Naive thymus-derived CD4-positive, alpha-beta T cell (primary cell): ENCODE measurements at regions not wholly inside any gene's neighbourhood (a gene's known extent, or its start where the extent isn't known, plus 50 kb on each side); places are given as distances from the start of the nearest gene placed in this dataset.

Experiments
- ATAC-seq: fragments of 150-1000 bp; cut with Tn5 transposase; 2 replicates; pipeline ENCODE4 v1.10.0; 2021; ENCODE audit warnings: mild to moderate bottlenecking, moderate library complexity
- CTCF ChIA-PET: fragments of 350-600 bp; sonication (Branson Sonifier 250); formaldehyde crosslinking; loops from one replicate; lab custom pipeline; 2021; ENCODE audit warnings: antibody characterized with exemption; lab: Charles Lee
- POLR2A ChIA-PET: fragments of 350-600 bp; sonication (Branson Sonifier 250); formaldehyde crosslinking; loops from one replicate; lab custom pipeline; 2021; ENCODE audit warnings: antibody characterized with exemption, inconsistent platforms; lab: Charles Lee
- DNase-seq, 9 donors: peaks; one replicate each; pipeline versions ENCODE4 v3.0.0 to v3.0.0-alpha.2; 2020 to 2022; ENCODE audit warnings: mixed read lengths in 1 of 9
- H3K27ac ChIP-seq: one replicate; pipeline ENCODE4 v1.7.0; 2013; ENCODE audit warnings: mild to moderate bottlenecking, low read depth, low read length, moderate library complexity
- H3K27me3 ChIP-seq, 2 donors: one replicate each; pipeline ENCODE4 v1.7.0; 2013; ENCODE audit warnings: low read length in 2 of 2, mild to moderate bottlenecking in 2 of 2, moderate library complexity in 2 of 2; ENCODE audit not compliant: control insufficient read depth in 2 of 2, insufficient read depth in 2 of 2
- H3K36me3 ChIP-seq, 3 experiments: 1 replicate in 2 of 3; 2 replicates in 1 of 3; pipeline ENCODE4 v1.7.0; 2013; ENCODE audit warnings: low read length in 3 of 3, mild to moderate bottlenecking in 3 of 3, moderate library complexity in 1 of 3; ENCODE audit not compliant: insufficient read depth in 3 of 3, control insufficient read depth in 2 of 3
- H3K4me1 ChIP-seq, 2 donors: one replicate each; pipeline ENCODE4 v1.7.0; 2013; ENCODE audit warnings: low read length in 2 of 2, mild to moderate bottlenecking in 2 of 2, moderate library complexity in 1 of 2; ENCODE audit not compliant: control insufficient read depth in 2 of 2, insufficient read depth in 2 of 2
- H3K4me3 ChIP-seq: 2 replicates; pipeline ENCODE4 v1.7.0; 2013; ENCODE audit warnings: mild to moderate bottlenecking, low read length
- H3K9me3 ChIP-seq, 3 experiments: 1 replicate in 2 of 3; 2 replicates in 1 of 3; pipeline ENCODE4 v1.7.0; 2013; ENCODE audit warnings: low read length in 3 of 3; ENCODE audit not compliant: control insufficient read depth in 2 of 3
- H3K27ac Mint-ChIP-seq, 9 donors: one replicate each; pipeline ENCODE4 v1.8.0; 2020 to 2022; ENCODE audit warnings: mixed read lengths in 9 of 9, mild to moderate bottlenecking in 8 of 9, moderate library complexity in 5 of 9, inconsistent platforms in 2 of 9
- H3K27me3 Mint-ChIP-seq, 5 donors: one replicate each; pipeline ENCODE4 v1.8.0; 2021 to 2022; ENCODE audit warnings: mixed read lengths in 5 of 5, mild to moderate bottlenecking in 1 of 5
- H3K36me3 Mint-ChIP-seq, 5 donors: one replicate each; pipeline ENCODE4 v1.8.0; 2020 to 2022; ENCODE audit warnings: mixed read lengths in 5 of 5, mild to moderate bottlenecking in 3 of 5, inconsistent platforms in 1 of 5
- H3K4me1 Mint-ChIP-seq, 7 donors: one replicate each; pipeline ENCODE4 v1.8.0; 2020 to 2022; ENCODE audit warnings: mixed read lengths in 7 of 7, mild to moderate bottlenecking in 3 of 7, inconsistent platforms in 1 of 7
- H3K4me3 Mint-ChIP-seq, 10 donors: one replicate each; pipeline ENCODE4 v1.8.0; 2020 to 2022; ENCODE audit warnings: mild to moderate bottlenecking in 10 of 10, mixed read lengths in 10 of 10, moderate library complexity in 6 of 10, inconsistent platforms in 2 of 10
- H3K9me3 Mint-ChIP-seq, 11 donors: one replicate each; pipeline ENCODE4 v1.8.0; 2020 to 2022; ENCODE audit warnings: mixed read lengths in 11 of 11, mild to moderate bottlenecking in 4 of 11, inconsistent platforms in 1 of 11, moderate library complexity in 1 of 11
- intact Hi-C, 2 donors: fragments of 100-400 bp; cut with micrococcal nuclease; formaldehyde crosslinking; loops; one replicate each; pipeline ENCODE4 v1.15.1; 2023

DNA sequence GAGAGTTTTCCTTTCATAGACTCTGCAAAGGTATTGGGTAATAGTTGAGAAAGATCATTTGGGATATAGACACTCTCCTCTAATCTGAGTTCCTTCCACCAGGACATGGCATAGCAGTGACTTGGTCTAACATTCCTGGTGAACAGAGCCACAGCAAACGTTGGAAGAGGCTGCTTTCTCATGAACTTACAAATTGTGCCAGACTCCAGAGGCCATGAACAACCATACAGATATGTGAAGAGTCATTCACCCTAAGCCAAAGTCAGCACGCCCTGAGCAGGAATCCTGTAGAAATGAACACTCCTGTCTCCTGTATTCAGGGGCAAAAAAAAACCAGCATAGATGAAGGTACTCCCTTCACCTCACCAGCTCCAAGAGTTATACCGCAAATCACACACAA lies 152.8 kb downstream of the TMEM18 start:
- CTCF ChIA-PET, result no interaction called here

DNA sequence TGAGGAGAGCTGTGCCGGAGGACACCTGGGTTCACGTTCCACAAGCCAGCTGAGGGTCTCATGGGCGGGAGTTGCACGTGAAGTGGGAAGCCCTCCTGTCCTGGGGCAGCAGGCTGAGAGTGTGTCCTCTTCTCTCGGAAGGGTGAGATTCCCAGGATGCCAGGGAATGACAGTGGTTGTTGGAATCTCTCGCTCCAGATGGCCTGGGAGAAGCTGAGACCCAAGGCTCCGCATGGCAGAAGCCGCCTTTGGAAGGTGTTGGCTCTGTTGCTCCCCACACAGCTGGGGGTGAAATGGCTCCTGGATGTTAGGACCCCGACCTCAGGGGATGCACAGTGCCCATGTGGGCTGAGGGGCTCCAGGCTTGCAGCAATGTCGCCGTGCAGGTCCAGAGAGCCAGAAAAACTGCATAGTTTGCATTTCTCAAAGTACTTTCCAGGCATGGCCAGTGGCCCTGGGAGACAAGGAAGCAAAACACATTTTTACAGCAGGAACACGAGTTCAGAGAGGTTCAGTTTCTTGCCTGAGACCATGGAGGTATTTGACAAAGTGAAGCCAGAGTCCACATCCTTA lies 153.4 kb downstream of the TMEM18 start:
- no peak overlapping the region for H3K27ac ChIP-seq
- DNase-seq (no peak), ATAC-seq (no peak)
- ChIA-PET POLR2A (no interaction called here), CTCF (no interaction called here)
- no peaks in the 10 kb centered on the region for H3K9me3 Mint-ChIP-seq
- no peak overlapping the region for H3K27ac Mint-ChIP-seq
- H3K4me3 ChIP-seq, result no peak overlapping the region
- peaks cover 0 to 4% (median 0%) of the 10 kb centered on the region in 5 donors for H3K36me3 Mint-ChIP-seq
- H3K9me3 ChIP-seq, result no peaks in the 10 kb centered on the region
- peaks cover 0 to 5% (median 0%) of the 10 kb centered on the region in 7 donors for H3K4me1 Mint-ChIP-seq
- H3K36me3 ChIP-seq, result no peaks in the 10 kb centered on the region
- H3K27me3 ChIP-seq, result no peaks in the 10 kb centered on the region
- no peak overlapping the region for H3K4me3 Mint-ChIP-seq
- H3K4me1 ChIP-seq, result no peaks in the 10 kb centered on the region
- intact Hi-C loops, result loop anchor here in 1 of 2 donors (10.0 kb wide), 1 partner anchor 1031 kb away; no protein-coding TSS in a partner anchor
- peaks cover 0 to 24% (median 9%) of the 10 kb centered on the region in 5 donors for H3K27me3 Mint-ChIP-seq

More for the DNA sequence above, 152.8 kb downstream of the TMEM18 start:
- no peak overlapping the region for H3K27ac Mint-ChIP-seq
- no peak overlapping the region for H3K27ac ChIP-seq
- no peaks in the 10 kb centered on the region for H3K27me3 ChIP-seq
- peaks cover 0 to 5% (median 0%) of the 10 kb centered on the region in 7 donors for H3K4me1 Mint-ChIP-seq
- H3K36me3 Mint-ChIP-seq, result peaks cover 0 to 4% (median 0%) of the 10 kb centered on the region in 5 donors
- DNase-seq (no peak), ATAC-seq (no peak)
- intact Hi-C loops, result loop anchor here in 1 of 2 donors (10.0 kb wide), 1 partner anchor 1030 kb away; no protein-coding TSS in a partner anchor
- H3K36me3 ChIP-seq, result no peaks in the 10 kb centered on the region
- H3K4me3 Mint-ChIP-seq, result no peak overlapping the region
- POLR2A ChIA-PET, result interaction anchor here (0.6 kb wide), 1 partner anchor 161 kb away, joined by 4 read pairs; no protein-coding TSS in a partner anchor
- H3K27me3 Mint-ChIP-seq, result peaks cover 0 to 22% (median 9%) of the 10 kb centered on the region in 5 donors
- H3K9me3 Mint-ChIP-seq, result peaks cover 0 to 5% (median 0%) of the 10 kb centered on the region in 11 donors
- no peaks in the 10 kb centered on the region for H3K4me1 ChIP-seq
- H3K9me3 ChIP-seq, result no peaks in the 10 kb centered on the region
- H3K4me3 ChIP-seq, result no peak overlapping the region

DNA sequence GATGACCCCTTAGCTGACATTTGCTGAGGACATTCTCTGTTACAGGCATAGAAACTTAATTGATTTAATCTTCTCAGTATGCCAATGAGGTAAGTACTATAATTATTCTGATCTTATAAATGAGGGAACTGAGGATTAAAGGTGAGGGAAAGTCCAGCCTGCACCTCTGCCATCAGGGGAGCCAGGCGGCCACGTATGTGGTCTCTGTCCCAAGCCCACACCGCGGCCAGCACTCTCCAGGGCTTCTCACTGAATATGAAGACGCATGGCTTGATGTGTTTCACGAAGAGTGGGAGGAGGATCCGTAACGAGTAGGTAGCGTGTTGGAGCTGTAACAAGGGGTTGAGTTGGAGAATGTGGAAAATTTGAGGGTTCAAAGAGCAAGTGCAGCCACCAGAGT lies 154.4 kb downstream of the TMEM18 start:
- peaks cover 0 to 4% (median 0%) of the 10 kb centered on the region in 5 donors for H3K36me3 Mint-ChIP-seq
- Histone ChIP-seq H3K4me3 (no peak overlapping the region), H3K9me3 (no peaks in the 10 kb centered on the region), H3K4me1 (no peaks in the 10 kb centered on the region), H3K36me3 (no peaks in the 10 kb centered on the region), H3K27me3 (no peaks in the 10 kb centered on the region), H3K27ac (no peak overlapping the region)
- H3K27me3 Mint-ChIP-seq, result peaks cover 0 to 26% (median 14%) of the 10 kb centered on the region in 5 donors
- ATAC-seq (no peak), DNase-seq (no peak)
- no peak overlapping the region for H3K27ac Mint-ChIP-seq
- no peak overlapping the region for H3K4me3 Mint-ChIP-seq
- H3K9me3 Mint-ChIP-seq, result no peaks in the 10 kb centered on the region
- ChIA-PET CTCF (no interaction called here), POLR2A (no interaction called here)
- peaks cover 0 to 5% (median 0%) of the 10 kb centered on the region in 7 donors for H3K4me1 Mint-ChIP-seq
- intact Hi-C loops, result loop anchor here in 1 of 2 donors (10.0 kb wide), 1 partner anchor 1032 kb away; no protein-coding TSS in a partner anchor

DNA sequence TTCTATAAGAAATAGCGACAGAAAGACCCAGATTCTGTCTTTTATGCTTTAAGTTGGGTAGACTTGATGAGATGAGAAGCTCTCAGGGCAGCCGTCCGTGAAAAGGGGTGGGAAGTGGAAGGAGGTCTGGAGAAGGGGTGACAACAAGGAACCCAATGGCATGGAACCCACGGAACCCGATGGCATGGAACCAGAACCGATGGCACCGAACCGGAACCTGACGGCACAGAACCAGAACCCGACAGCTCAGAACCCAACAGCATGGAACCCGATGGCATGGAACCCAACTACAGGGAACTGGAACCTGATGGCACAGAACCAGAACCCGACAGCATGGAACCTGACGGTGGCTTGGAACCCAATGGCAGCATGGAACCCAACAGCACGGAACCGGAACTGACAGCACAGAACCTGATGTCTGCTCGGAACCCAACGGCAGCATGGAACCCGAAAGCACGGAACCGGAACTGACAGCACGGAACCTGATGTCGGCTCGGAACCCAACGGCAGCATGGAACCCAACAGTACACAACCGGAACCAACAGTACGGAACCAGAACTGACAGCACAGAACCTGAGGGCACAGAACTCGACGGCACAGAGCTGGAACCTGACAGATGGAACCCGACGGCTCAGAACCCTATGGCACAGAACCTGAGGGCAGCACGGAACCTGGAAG lies 155.2 kb downstream of the TMEM18 start:
- ChIA-PET CTCF (no interaction called here), POLR2A (no interaction called here)
- no peaks in the 10 kb centered on the region for H3K4me1 ChIP-seq
- Mint-ChIP-seq H3K4me1 (peaks cover 0 to 5% (median 0%) of the 10 kb centered on the region in 7 donors), H3K36me3 (peaks cover 0 to 4% (median 0%) of the 10 kb centered on the region in 5 donors), H3K9me3 (no peaks in the 10 kb centered on the region), H3K27ac (no peak overlapping the region), H3K4me3 (no peak overlapping the region), H3K27me3 (peaks cover 0 to 26% (median 14%) of the 10 kb centered on the region in 5 donors)
- no peak overlapping the region for H3K27ac ChIP-seq
- DNase-seq (no peak), ATAC-seq (no peak)
- no peaks in the 10 kb centered on the region for H3K27me3 ChIP-seq
- H3K9me3 ChIP-seq, result no peaks in the 10 kb centered on the region
- no peak overlapping the region for H3K4me3 ChIP-seq
- no peaks in the 10 kb centered on the region for H3K36me3 ChIP-seq
- intact Hi-C loops, result loop anchor here in 1 of 2 donors (10.0 kb wide), 1 partner anchor 1033 kb away; no protein-coding TSS in a partner anchor

DNA sequence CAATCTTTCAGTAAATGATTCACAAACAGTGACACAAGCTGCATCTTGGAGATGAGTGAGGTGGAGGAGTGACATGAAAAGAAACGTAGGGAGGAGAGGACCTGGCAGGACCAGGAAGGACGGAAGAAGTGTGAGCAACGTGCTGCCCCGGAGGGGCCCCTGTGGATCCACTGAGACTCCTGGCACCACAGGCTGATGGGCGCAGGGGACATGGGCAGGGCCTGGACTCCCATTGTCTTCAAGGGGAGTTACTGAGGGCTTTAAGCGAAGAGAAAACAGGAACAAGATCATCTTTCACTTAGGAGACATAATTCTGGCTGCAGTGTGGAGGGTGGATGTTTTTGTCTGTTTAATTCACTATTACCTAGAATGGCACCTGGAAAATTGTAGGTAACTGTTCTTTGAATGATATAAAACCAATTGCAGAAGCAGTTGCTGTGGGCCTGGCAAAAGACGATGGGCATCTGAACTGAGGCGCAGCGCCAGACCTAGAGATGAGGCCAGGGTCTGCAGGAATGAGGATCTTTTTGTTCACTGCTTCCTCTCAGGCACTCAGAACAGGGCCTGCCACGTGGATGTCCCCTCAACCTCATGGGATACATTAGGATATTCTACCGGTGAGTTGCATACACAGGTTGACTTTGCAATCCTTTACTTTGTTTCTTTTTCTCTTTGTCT lies 156.4 kb downstream of the TMEM18 start:
- no peaks in the 10 kb centered on the region for H3K9me3 ChIP-seq
- H3K4me3 Mint-ChIP-seq, result no peak overlapping the region
- H3K36me3 Mint-ChIP-seq, result peaks cover 0 to 4% (median 0%) of the 10 kb centered on the region in 5 donors
- no peak for ATAC-seq
- ChIA-PET POLR2A (no interaction called here), CTCF (no interaction called here)
- H3K27ac ChIP-seq, result no peak overlapping the region
- intact Hi-C loops, result loop anchor here in 1 of 2 donors (10.0 kb wide), 1 partner anchor 1034 kb away; no protein-coding TSS in a partner anchor
- peaks cover 0 to 5% (median 0%) of the 10 kb centered on the region in 7 donors for H3K4me1 Mint-ChIP-seq
- H3K4me1 ChIP-seq, result no peaks in the 10 kb centered on the region
- H3K27me3 Mint-ChIP-seq, result peaks cover 0 to 26% (median 14%) of the 10 kb centered on the region in 5 donors
- H3K27me3 ChIP-seq, result no peaks in the 10 kb centered on the region
- no peaks in the 10 kb centered on the region for H3K9me3 Mint-ChIP-seq
- DNase-seq, result no peak
- no peak overlapping the region for H3K4me3 ChIP-seq
- H3K36me3 ChIP-seq, result no peaks in the 10 kb centered on the region
- no peak overlapping the region for H3K27ac Mint-ChIP-seq

DNA sequence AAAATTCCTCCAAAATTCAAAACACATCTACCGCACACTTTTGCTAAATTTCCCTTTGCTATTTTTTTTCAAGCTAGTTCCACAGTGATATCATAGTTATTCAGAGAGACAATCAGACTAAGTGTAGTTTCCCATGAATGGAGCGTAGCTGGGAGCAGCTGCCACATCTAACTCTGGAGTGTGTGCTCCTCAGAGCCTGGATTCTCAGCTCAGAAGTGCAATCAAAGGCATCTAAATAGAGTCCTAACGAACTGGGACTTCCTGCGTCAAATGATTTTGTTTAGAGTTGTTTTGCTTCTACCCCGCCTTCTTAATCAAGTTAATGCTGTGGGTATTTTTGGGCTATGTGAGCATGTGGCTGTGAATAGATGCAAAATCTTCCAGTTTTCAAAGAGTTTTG lies 160.3 kb downstream of the TMEM18 start:
- Mint-ChIP-seq H3K27ac (no peak overlapping the region), H3K27me3 (peaks cover 0 to 16% (median 5%) of the 10 kb centered on the region in 5 donors), H3K36me3 (no peaks in the 10 kb centered on the region), H3K4me1 (peaks cover 0 to 5% (median 0%) of the 10 kb centered on the region in 7 donors), H3K9me3 (no peaks in the 10 kb centered on the region), H3K4me3 (no peak overlapping the region)
- DNase-seq (no peak), ATAC-seq (no peak)
- Histone ChIP-seq H3K4me3 (no peak overlapping the region), H3K27me3 (no peaks in the 10 kb centered on the region), H3K27ac (no peak overlapping the region), H3K36me3 (no peaks in the 10 kb centered on the region), H3K9me3 (no peaks in the 10 kb centered on the region), H3K4me1 (no peaks in the 10 kb centered on the region)
- POLR2A ChIA-PET, result no interaction called here
- CTCF ChIA-PET, result no interaction called here
- intact Hi-C loops, result no loop called here
